K562 (cell line): ENCODE measurements at regions not wholly inside any gene's neighbourhood (a gene's known extent, or its start where the extent isn't known, plus 50 kb on each side); places are given as distances from the start of the nearest gene placed in this dataset.

ENCODE experiments used
- ATAC-seq: fragments of 200-7000 bp; cut with Tn5 transposase; 3 replicates; pipeline ENCODE4 v1.9.1; 2020; ENCODE audit warnings: moderate library complexity
- BruUV-seq: library from RNA; stranded (reverse); fragments of 400-500 nt; replicated peaks from 2 replicates; lab custom pipeline; 2021; lab: Mats Ljungman, UMichigan
- CTCF ChIA-PET: fragments of 300-600 bp; formaldehyde crosslinking; extraction: SDS; loops from one replicate; lab custom pipeline; 2021; ENCODE audit warnings: low intra/inter-chr PET ratio; lab: Yijun Ruan, JAX
- POLR2A ChIA-PET: fragments of 300-600, 350-650 bp; sonication (Branson Sonifier 250); formaldehyde crosslinking; extraction: SDS; loops from one replicate; lab custom pipeline; 2021; ENCODE audit warnings: antibody characterized with exemption, inconsistent platforms; lab: Yijun Ruan, JAX
- DNase-seq, 4 experiments: peaks; one replicate each; pipeline versions ENCODE4 v3.0.0 to v3.0.0-alpha.2; 2011 to 2018; ENCODE audit warnings: low spot score in 3 of 4, mixed read lengths in 3 of 4; ENCODE audit errors: extremely low read depth in 1 of 4
- FAIRE-seq: peaks from 2 replicates; lab custom pipeline; 2011; peaks lifted over from hg19 to GRCh38; lab: Jason Lieb, UNC
- H2AFZ ChIP-seq: 2 replicates; pipeline ENCODE4 v1.6.0; 2011; ENCODE audit warnings: low read depth, low read length, control low read depth, inconsistent platforms
- H3K27ac ChIP-seq: fragments of 200-600 bp; 3 replicates; pipeline ENCODE4 v1.8.0; 2011; ENCODE audit warnings: low read depth, mild to moderate bottlenecking, control low read depth, inconsistent platforms, low read length, moderate library complexity, mixed read lengths; ENCODE audit errors: extremely low read depth
- H3K27me3 ChIP-seq, 2 experiments: fragments of 300-600 bp in 1 of 2; 2 replicates in 1 of 2; 3 replicates in 1 of 2; pipeline versions ENCODE4 v1.6.0 to v1.8.0; 2011; ENCODE audit warnings: inconsistent platforms in 2 of 2, low read length in 2 of 2, mild to moderate bottlenecking in 1 of 2, mixed read lengths in 1 of 2, moderate library complexity in 1 of 2; ENCODE audit not compliant: control insufficient read depth in 2 of 2, insufficient read depth in 2 of 2
- H3K36me3 ChIP-seq: fragments of 300-600 bp; 3 replicates; pipeline ENCODE4 v1.8.0; 2011; ENCODE audit warnings: mild to moderate bottlenecking, low read length, inconsistent platforms; ENCODE audit not compliant: control insufficient read depth, insufficient read depth
- H3K4me1 ChIP-seq, 2 experiments: fragments of 200-600 bp in 1 of 2; replicated peaks in 1 of 2; 2 replicates in 1 of 2; 3 replicates in 1 of 2; pipeline versions ENCODE4 v1.5.1 to v1.8.0; 2011; ENCODE audit warnings: inconsistent platforms in 2 of 2, low read length in 2 of 2, mild to moderate bottlenecking in 1 of 2, mixed read lengths in 1 of 2, moderate library complexity in 1 of 2; ENCODE audit not compliant: control insufficient read depth in 2 of 2, insufficient read depth in 2 of 2
- H3K4me2 ChIP-seq: 2 replicates; pipeline ENCODE4 v1.6.1; 2011; ENCODE audit warnings: low read length, control low read depth, inconsistent platforms, mixed read lengths; ENCODE audit not compliant: insufficient read depth
- H3K4me3 ChIP-seq: fragments of 200-600 bp; sonication (generic), shearing (Covaris generic); 2 replicates; pipeline ENCODE4 v1.5.1; 2016; ENCODE audit warnings: control low read depth, inconsistent platforms
- H3K79me2 ChIP-seq: fragments of 200-600 bp; 3 replicates; pipeline ENCODE4 v1.8.0; 2011; ENCODE audit warnings: low read length, inconsistent platforms; ENCODE audit not compliant: control insufficient read depth, insufficient read depth
- H3K9ac ChIP-seq, 2 experiments: 2 replicates each; pipeline versions ENCODE4 v1.6.0 to v1.6.1; 2011; ENCODE audit warnings: low read depth in 2 of 2, low read length in 2 of 2, control low read depth in 1 of 2, inconsistent platforms in 1 of 2, mild to moderate bottlenecking in 1 of 2, mixed read lengths in 1 of 2; ENCODE audit not compliant: insufficient read depth in 1 of 2
- H3K9me1 ChIP-seq: one replicate; pipeline ENCODE4 v1.6.0; 2011; ENCODE audit warnings: inconsistent platforms, mild to moderate bottlenecking, low read length, moderate library complexity; ENCODE audit not compliant: control insufficient read depth, insufficient read depth
- H3K9me3 ChIP-seq: replicated peaks from 2 replicates; pipeline ENCODE4 v1.5.1; 2011; ENCODE audit warnings: low read depth, low read length, inconsistent platforms; ENCODE audit not compliant: control insufficient read depth, insufficient read depth
- H4K20me1 ChIP-seq: replicated peaks from 2 replicates; pipeline ENCODE4 v1.6.1; 2011; ENCODE audit warnings: low read length, inconsistent platforms, mixed read lengths; ENCODE audit not compliant: control insufficient read depth, insufficient read depth
- ARID1B ChIP-seq: fragments of 450-650 bp; IDR thresholded peaks from 2 replicates; pipeline ENCODE4 v1.6.1; 2016; ENCODE audit warnings: antibody characterized with exemption, mild to moderate bottlenecking, inconsistent platforms
- CBX8 ChIP-seq: fragments of 200-600 bp; sonication (generic); IDR thresholded peaks from 2 replicates; pipeline ENCODE4 v1.6.1; 2012; ENCODE audit warnings: borderline replicate concordance, mixed run types, low read depth, mild to moderate bottlenecking, moderate library complexity, mixed read lengths, low read length, control low read depth, inconsistent platforms; ENCODE audit not compliant: poor library complexity, severe bottlenecking; ENCODE audit errors: extremely low read depth
- CEBPB ChIP-seq: fragments of 450-650 bp; IDR thresholded peaks from 2 replicates; pipeline ENCODE4 v1.6.1; 2016; ENCODE audit warnings: missing genetic modification characterization, missing compliant biosample characterization
- GTF2A2 ChIP-seq: IDR thresholded peaks from 2 replicates; pipeline ENCODE4 v1.6.1; 2016; ENCODE audit warnings: mild to moderate bottlenecking, missing genetic modification characterization, missing compliant biosample characterization
- IFI16 ChIP-seq: fragments of 250-450 bp; sonication (Bioruptor Pico); IDR thresholded peaks from 2 replicates; pipeline ENCODE4 v2.1.2; 2022; ENCODE audit warnings: mild to moderate bottlenecking, inconsistent platforms
- IRF2 ChIP-seq: sonication (generic); formaldehyde crosslinking; IDR thresholded peaks from 2 replicates; pipeline ENCODE4 v1.8.1; 2022; ENCODE audit warnings: mild to moderate bottlenecking, missing genetic modification reagents
- MCM3 ChIP-seq: fragments of 450-650 bp; IDR thresholded peaks from 2 replicates; pipeline ENCODE4 v1.6.1; 2016
- MCM5 ChIP-seq: fragments of 450-650 bp; IDR thresholded peaks from 2 replicates; pipeline ENCODE4 v1.6.1; 2016; ENCODE audit warnings: low read depth
- MECOM ChIP-seq: fragments of 250-450 bp; sonication (Bioruptor Pico); IDR thresholded peaks from 2 replicates; pipeline ENCODE4 v1.8.0; 2022; ENCODE audit warnings: inconsistent platforms
- MTA3 ChIP-seq: fragments of 450-650 bp; formaldehyde crosslinking; IDR thresholded peaks from 2 replicates; pipeline ENCODE4 v1.6.1; 2017; ENCODE audit warnings: mild to moderate bottlenecking, borderline replicate concordance
- NELFE ChIP-seq: IDR thresholded peaks from 2 replicates; pipeline ENCODE4 v1.6.1; 2011; ENCODE audit warnings: mild to moderate bottlenecking; ENCODE audit not compliant: insufficient read depth, insufficient read length
- NFIC ChIP-seq: fragments of 450-650 bp; IDR thresholded peaks from 2 replicates; pipeline ENCODE4 v1.6.1; 2017; ENCODE audit warnings: mild to moderate bottlenecking, inconsistent platforms
- SIN3B ChIP-seq: fragments of 450-650 bp; IDR thresholded peaks from 2 replicates; pipeline ENCODE4 v1.6.1; 2017; ENCODE audit warnings: low read depth, mild to moderate bottlenecking, moderate library complexity
- SNIP1 ChIP-seq: fragments of 450-650 bp; IDR thresholded peaks from 2 replicates; pipeline ENCODE4 v1.7.1; 2017; ENCODE audit warnings: low read depth, mild to moderate bottlenecking
- TRIM24 ChIP-seq, 2 experiments: fragments of 450-650 bp; IDR thresholded peaks; 2 replicates each; pipeline ENCODE4 v1.6.1; 2016
- UBTF ChIP-seq, 2 experiments: IDR thresholded peaks; 2 replicates each; pipeline ENCODE4 v1.6.1; 2012; ENCODE audit warnings: improper control_type of control experiment in 2 of 2, low read depth in 2 of 2, low read length in 2 of 2, borderline replicate concordance in 1 of 2
- ZFP36 ChIP-seq: fragments of 150-350 bp; IDR thresholded peaks from 2 replicates; pipeline ENCODE4 v1.6.1; 2018; ENCODE audit warnings: low read length, low read depth; ENCODE audit not compliant: partially characterized antibody
- ZNF143 ChIP-seq: sonication (generic); formaldehyde crosslinking; IDR thresholded peaks from 2 replicates; pipeline ENCODE4 v1.9.0; 2022; ENCODE audit warnings: mild to moderate bottlenecking, missing genetic modification reagents
- ZNF263 ChIP-seq: sonication (generic); formaldehyde crosslinking; IDR thresholded peaks from 2 replicates; pipeline ENCODE4 v1.8.0; 2022; ENCODE audit warnings: mild to moderate bottlenecking, missing genetic modification reagents, borderline replicate concordance
- WGBS: fragments of 100-300 bp; shearing (Covaris generic); methylation state at CpG from one replicate; pipeline ENCODE4 v1.1.6; 2016; ENCODE audit warnings: low coverage, mixed read lengths; ENCODE audit not compliant: insufficient coverage; ENCODE audit errors: missing lambda C conversion rate; 5-methylcytosine and 5-hydroxymethylcytosine counted together
- in situ Hi-C: fragments of 300-500 bp; cut with MboI; formaldehyde crosslinking; loops from 4 replicates; pipeline ENCODE4 v1.15.0; 2018; ENCODE audit warnings: inconsistent platforms, mixed read lengths
- intact Hi-C: fragments of 100-400 bp; cut with micrococcal nuclease; formaldehyde crosslinking; loops from 2 replicates; pipeline ENCODE4 v1.14.2; 2022
- TF ChIP-seq, protein P1 (sequence below), 2 experiments: fragments of 450-650 bp in 1 of 2; IDR thresholded peaks; 2 replicates each; pipeline ENCODE4 v1.6.1; 2011 to 2017; ENCODE audit warnings: low read depth in 2 of 2, antibody characterized with exemption in 1 of 2, borderline replicate concordance in 1 of 2, low read length in 1 of 2, mild to moderate bottlenecking in 1 of 2, mixed read lengths in 1 of 2; ENCODE audit not compliant: control insufficient read depth in 1 of 2

DNA sequence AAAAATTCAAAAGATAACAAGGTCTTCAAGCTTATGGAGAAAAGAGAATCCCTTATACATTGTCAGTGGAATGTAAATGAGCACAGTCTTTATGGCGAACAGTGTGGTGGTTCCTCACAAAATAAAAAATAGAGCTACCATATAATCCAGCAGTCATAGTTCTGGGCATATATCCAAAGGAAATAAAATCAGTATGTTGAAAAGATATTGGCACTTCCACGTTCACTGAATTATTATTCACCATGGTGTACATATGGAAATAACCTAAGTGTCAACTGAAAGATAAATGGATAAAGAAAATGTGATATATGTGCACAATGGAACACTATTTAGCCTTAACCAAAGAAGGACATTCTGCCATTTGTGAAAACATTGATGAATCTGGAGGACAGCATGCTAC lies 1161.2 kb downstream of the ROBO2 start (continued):
- no peak for TF ChIP-seq UBTF (IDR thresholded peaks at IDR 0.05; ENCODE audit: borderline replicate concordance in 1 of 2, low read depth in 2 of 2, low read length in 2 of 2)
- TF ChIP-seq MECOM (CRISPR knock-in tag): no peak
- no peak for TF ChIP-seq NELFE
- TF ChIP-seq ZNF143: no peak
- no peak for TF ChIP-seq IRF2 (CRISPR knock-in tag)

GRCh38 chr3:78204977-78205376 lies 1165.1 kb downstream of the ROBO2 start:
- no peaks in the 10 kb centered on the region for H3K9me3 ChIP-seq
- H3K9ac ChIP-seq: no peak overlapping the region
- no peaks in the 10 kb centered on the region for H3K79me2 ChIP-seq
- ChIA-PET POLR2A (no interaction called here), CTCF (no interaction called here)
- in situ Hi-C loops (no loop called here), intact Hi-C loops (no loop called here)
- H3K36me3 ChIP-seq: no peaks in the 10 kb centered on the region
- H4K20me1 ChIP-seq: no peaks in the 10 kb centered on the region
- H3K9me1 ChIP-seq: no peaks in the 10 kb centered on the region
- FAIRE-seq: no peak
- H3K27ac ChIP-seq: no peak overlapping the region
- DNase-seq: no peak
- no peak for ATAC-seq
- no peak overlapping the region for H2AFZ ChIP-seq
- H3K4me3 ChIP-seq: no peak overlapping the region
- no peak overlapping the region for H3K4me2 ChIP-seq
- H3K27me3 ChIP-seq: no peaks in the 10 kb centered on the region
- H3K4me1 ChIP-seq: no peaks in the 10 kb centered on the region
- no TSS peak for BruUV-seq
- 0% methylated on average over 5 of the region's 5 CpGs for WGBS
- no peak for TF ChIP-seq NFIC
- no peak for TF ChIP-seq IFI16 (CRISPR knock-in tag)
- TF ChIP-seq SIN3B: no peak
- TF ChIP-seq CEBPB: no peak
- TF ChIP-seq ARID1B: no peak
- no peak for TF ChIP-seq CBX8
- no peak for TF ChIP-seq ZFP36
- TF ChIP-seq MCM5: no peak
- TF ChIP-seq SNIP1: no peak
- TF ChIP-seq MTA3: no peak
- no peak for TF ChIP-seq TRIM24 (IDR thresholded peaks at IDR 0.05)
- TF ChIP-seq, protein P1, sequence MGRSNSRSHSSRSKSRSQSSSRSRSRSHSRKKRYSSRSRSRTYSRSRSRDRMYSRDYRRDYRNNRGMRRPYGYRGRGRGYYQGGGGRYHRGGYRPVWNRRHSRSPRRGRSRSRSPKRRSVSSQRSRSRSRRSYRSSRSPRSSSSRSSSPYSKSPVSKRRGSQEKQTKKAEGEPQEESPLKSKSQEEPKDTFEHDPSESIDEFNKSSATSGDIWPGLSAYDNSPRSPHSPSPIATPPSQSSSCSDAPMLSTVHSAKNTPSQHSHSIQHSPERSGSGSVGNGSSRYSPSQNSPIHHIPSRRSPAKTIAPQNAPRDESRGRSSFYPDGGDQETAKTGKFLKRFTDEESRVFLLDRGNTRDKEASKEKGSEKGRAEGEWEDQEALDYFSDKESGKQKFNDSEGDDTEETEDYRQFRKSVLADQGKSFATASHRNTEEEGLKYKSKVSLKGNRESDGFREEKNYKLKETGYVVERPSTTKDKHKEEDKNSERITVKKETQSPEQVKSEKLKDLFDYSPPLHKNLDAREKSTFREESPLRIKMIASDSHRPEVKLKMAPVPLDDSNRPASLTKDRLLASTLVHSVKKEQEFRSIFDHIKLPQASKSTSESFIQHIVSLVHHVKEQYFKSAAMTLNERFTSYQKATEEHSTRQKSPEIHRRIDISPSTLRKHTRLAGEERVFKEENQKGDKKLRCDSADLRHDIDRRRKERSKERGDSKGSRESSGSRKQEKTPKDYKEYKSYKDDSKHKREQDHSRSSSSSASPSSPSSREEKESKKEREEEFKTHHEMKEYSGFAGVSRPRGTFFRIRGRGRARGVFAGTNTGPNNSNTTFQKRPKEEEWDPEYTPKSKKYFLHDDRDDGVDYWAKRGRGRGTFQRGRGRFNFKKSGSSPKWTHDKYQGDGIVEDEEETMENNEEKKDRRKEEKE (IDR thresholded peaks at IDR 0.05; ENCODE audit: borderline replicate concordance in 1 of 2, control insufficient read depth in 1 of 2, low read depth in 2 of 2, low read length in 1 of 2): no peak
- no peak for TF ChIP-seq MCM3
- no peak for TF ChIP-seq ZNF263 (CRISPR knock-in tag)
- TF ChIP-seq GTF2A2 (tag): no peak
